ENCODE measurements at regions not wholly inside any gene's neighbourhood (a gene's known extent, or its start where the extent isn't known, plus 50 kb on each side); places are given as distances from the start of the nearest gene placed in this dataset.

GRCh38 chr21:20856926-20857325 is 141.3 kb upstream of the NCAM2 start (continued):
- TF ChIP-seq ZNF699 (CRISPR knock-in tag; IDR thresholded peaks at IDR 0.05; ENCODE audit: insufficient replicate concordance) (no peak), MECOM (CRISPR knock-in tag; IDR thresholded peaks at IDR 0.05) (no peak), ESRRA (IDR thresholded peaks at IDR 0.05; ENCODE audit: borderline replicate concordance, low read depth) (no peak), ZNF212 (CRISPR knock-in tag; IDR thresholded peaks at IDR 0.05) (no peak), ZNF436 (CRISPR knock-in tag; IDR thresholded peaks at IDR 0.05) (no peak), HDAC2 (IDR thresholded peaks at IDR 0.05) (no peak), MEF2D (tag; conservative IDR thresholded peaks at IDR 0.05; ENCODE audit: low read depth) (no peak), CEBPZ (IDR thresholded peaks at IDR 0.05; ENCODE audit: borderline replicate concordance, low read depth, low read length) (no peak), TCF7 (IDR thresholded peaks at IDR 0.05; ENCODE audit: borderline replicate concordance) (no peak), UBTF (IDR thresholded peaks at IDR 0.05; ENCODE audit: borderline replicate concordance in 1 of 2, low read depth in 2 of 2, low read length in 2 of 2) (no peak), TARDBP (IDR thresholded peaks at IDR 0.05) (no peak), EGR1 (conservative IDR thresholded peaks at IDR 0.05) (peak; percentile 73), SNAPC5 (CRISPR knock-in tag; IDR thresholded peaks at IDR 0.05) (no peak), ZNF3 (CRISPR knock-in tag; IDR thresholded peaks at IDR 0.05) (no peak), ZFP91 (CRISPR knock-in tag; IDR thresholded peaks at IDR 0.05) (no peak), PHF20 (IDR thresholded peaks at IDR 0.05; ENCODE audit: partially characterized antibody) (no peak), ZNF174 (CRISPR knock-in tag; IDR thresholded peaks at IDR 0.05) (no peak), MLLT1 (IDR thresholded peaks at IDR 0.05) (no peak), TCF15 (CRISPR knock-in tag; IDR thresholded peaks at IDR 0.05) (no peak), TRIM24 (IDR thresholded peaks at IDR 0.05) (peak in 1 of 2 experiments; percentile 48; a peak in 1 of 4 replicates), MCM7 (IDR thresholded peaks at IDR 0.05) (no peak), NFRKB (IDR thresholded peaks at IDR 0.05; ENCODE audit: low read depth) (no peak)

All from K562 (cell line).